Left colon (tissue), 2 donors: ENCODE measurements at regions not wholly inside any gene's neighbourhood (a gene's known extent, or its start where the extent isn't known, plus 50 kb on each side); places are given as distances from the start of the nearest gene placed in this dataset.
"Not testable (repeated sequence)": the region's sequence is repeated elsewhere in the genome, so short reads cannot be mapped to it uniquely, and the experiment has no call there.

Source experiments
- ATAC-seq: fragments of 200-7000 bp; cut with Tn5 transposase; one replicate; pipeline ENCODE4 v1.9.1; 2020; ENCODE audit warnings: mild to moderate bottlenecking, moderate library complexity
- DNase-seq, 2 donors: peaks; one replicate each; pipeline ENCODE4 v3.0.0-alpha.2; 2020
- intact Hi-C, 2 donors: fragments of 100-400 bp; cut with DNase I in 1 of 2; cut with micrococcal nuclease in 1 of 2; formaldehyde crosslinking; loops; one replicate each; pipeline versions ENCODE4 v1.11.2 to v1.14.0; 2022; cut with DNase I, micrococcal nuclease
- donor health status: DM: no; HTN: no; CAD: no.
- donor health status: DM: yes; HTN: yes; CAD: no.

- no peak for ATAC-seq
- DNase-seq = no peak
- intact Hi-C loops = no loop called here
Measured at GRCh38 chr3:124322309-124322880, 330.5 kb upstream of the ROPN1 start.

DNA sequence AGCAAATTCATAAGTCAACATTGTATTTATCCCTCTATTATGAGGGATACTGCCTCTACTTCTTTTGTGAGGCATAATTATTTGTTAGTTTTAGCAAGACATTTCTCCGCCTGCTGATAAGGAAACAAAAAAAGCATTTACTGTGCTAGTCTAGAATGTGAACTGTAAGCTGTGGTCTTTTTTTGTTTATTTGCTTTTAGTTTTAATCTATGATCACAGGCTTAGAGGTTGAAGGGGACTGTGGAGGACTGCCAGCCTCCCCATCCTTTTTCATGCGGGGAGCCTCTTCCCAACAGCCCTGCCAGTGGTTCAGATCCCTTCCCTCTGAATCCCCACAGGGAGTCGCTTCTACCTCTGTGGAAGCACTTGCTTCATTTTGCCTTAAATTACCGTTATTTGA lies 331.0 kb upstream of the ROPN1 start:
- intact Hi-C loops = no loop called here
- DNase-seq (no peak), ATAC-seq (no peak)

DNA sequence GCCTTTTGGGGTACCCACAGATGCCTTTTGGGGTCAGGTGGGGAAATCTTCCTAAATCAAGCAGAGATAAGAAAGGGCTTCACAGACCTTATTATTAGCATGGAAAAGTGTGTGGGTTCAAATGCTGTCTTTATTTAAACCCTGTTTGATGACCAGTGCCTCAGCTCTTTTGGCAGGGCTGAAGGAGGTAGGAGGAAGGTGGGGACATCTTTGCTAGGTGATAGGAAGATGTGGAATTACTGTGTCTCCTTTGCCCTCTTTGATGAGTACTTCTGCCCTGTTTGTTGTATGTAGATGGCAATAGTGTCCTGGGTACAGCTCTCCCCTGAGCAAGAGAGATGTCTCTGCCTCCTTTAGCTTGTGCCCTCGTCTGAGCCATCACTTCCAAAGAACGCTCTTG lies 333.3 kb upstream of the ROPN1 start:
- DNase-seq = no peak
- ATAC-seq = no peak
- intact Hi-C loops = no loop called here

DNA sequence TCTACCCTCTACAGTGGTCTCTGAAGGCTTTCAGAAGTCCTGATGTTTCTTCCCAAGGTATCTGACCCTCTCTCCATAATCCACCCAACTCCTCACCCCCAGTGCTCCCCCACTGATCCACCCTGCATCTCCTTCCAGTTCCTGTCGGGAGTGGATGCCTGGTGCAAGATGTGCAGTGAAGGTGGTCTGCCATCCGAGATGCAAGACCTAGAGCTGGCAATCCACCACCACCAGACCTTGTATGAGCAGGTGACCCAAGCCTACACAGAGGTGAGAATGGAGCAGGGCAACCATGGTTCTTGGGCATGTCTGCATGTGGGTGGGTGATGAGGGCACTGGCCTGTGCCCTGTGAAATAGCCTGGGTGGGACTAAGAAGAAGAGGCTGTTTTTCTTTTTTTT lies 337.8 kb upstream of the ROPN1 start:
- ATAC-seq (no peak), DNase-seq (no peak)
- intact Hi-C loops = no loop called here

- intact Hi-C loops = no loop called here
- DNase-seq (no peak), ATAC-seq (no peak)
Measured at GRCh38 chr3:124333931-124334640, 342.2 kb upstream of the ROPN1 start.

- no peak for ATAC-seq
- intact Hi-C loops = no loop called here
- no peak for DNase-seq
Measured at GRCh38 chr3:124336067-124336656, 344.2 kb upstream of the ROPN1 start.

DNA sequence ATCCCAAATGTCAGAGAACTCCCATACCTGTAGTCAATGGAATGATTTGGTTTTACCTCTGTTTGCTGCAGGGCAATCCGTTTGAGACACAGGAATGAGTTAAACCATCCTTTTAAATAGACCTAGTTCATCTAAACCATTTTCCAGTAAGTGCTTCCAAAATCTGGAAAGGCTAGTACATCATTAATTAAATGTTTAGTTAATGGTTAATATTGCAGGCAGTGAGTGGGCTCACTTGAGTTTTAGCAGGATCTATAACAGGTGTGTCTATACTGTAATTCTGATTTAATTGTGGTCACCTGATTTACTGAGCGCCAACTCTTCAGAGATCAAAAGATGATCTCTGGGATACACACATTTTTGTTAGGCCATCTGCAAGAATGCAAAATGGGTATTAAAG lies 353.9 kb upstream of the ROPN1 start:
- no peak for DNase-seq
- intact Hi-C loops = no loop called here
- ATAC-seq = no peak

DNA sequence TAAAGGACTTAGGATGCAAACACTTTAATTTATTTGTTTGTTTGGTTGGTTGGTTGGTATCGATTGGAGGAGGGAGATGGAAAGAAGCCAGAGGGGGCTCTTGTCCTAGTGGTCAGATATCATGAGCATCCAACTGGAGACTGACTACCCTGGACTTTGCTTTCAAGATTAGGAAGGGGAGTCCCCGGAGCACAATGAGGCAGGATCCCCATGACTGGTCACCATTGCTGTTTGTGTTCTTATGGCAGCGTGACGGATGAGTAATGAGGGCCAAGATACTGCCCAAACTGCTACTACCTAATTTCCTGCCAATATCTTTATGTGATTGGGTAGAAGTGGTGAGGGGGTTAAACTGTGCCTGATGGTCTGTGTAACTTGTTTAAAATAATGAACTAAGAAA lies 354.6 kb upstream of the ROPN1 start:
- intact Hi-C loops = no loop called here
- DNase-seq (no peak), ATAC-seq (no peak)

- DNase-seq = no peak
- ATAC-seq = no peak
- intact Hi-C loops = no loop called here
Measured at GRCh38 chr3:124347418-124347817, 355.5 kb upstream of the ROPN1 start.

GRCh38 chr3:124348555-124348954 lies 356.6 kb upstream of the ROPN1 start:
- ATAC-seq, DNase-seq, intact Hi-C loops: not testable (repeated sequence)

DNA sequence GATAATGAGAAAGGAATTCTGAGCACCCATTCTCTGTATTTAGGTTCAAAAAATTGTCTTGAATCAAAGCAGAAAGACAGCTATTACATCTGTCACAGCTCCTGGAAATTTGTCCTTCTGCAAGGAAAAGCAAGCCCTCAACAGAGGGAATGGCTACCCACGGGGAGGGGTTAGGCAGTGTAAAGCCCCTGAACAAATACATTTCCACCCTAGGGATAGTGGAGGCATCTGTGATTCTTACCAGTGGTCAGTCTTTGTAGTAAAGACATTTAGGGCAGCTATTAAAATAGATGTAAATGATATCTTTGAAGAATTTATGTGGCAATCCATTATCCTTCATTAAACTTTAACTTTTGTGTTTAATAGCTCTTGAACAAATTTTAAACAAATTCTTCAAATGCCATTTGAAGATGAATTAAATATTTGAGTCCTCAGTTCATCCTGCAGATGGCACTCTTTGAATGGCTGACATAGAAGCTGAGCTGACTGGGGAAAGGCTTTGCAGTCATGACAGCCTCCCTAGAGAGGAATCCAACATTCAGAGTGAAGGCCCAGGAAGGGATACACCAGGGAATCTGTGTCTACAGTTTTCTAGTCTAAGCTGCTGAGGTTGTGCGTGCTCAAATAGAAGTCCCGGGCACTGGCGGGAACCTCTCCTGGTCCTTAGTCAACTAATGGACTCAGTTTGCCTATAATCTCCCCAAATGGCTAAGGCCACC lies 359.7 kb upstream of the ROPN1 start:
- ATAC-seq (peak; percentile 86), DNase-seq (peak in 1 of 2 donors; percentile 9)
- intact Hi-C loops = loop anchor here in 1 of 2 donors (10.0 kb wide), 1 partner anchor 113 kb away; no protein-coding TSS in a partner anchor

DNA sequence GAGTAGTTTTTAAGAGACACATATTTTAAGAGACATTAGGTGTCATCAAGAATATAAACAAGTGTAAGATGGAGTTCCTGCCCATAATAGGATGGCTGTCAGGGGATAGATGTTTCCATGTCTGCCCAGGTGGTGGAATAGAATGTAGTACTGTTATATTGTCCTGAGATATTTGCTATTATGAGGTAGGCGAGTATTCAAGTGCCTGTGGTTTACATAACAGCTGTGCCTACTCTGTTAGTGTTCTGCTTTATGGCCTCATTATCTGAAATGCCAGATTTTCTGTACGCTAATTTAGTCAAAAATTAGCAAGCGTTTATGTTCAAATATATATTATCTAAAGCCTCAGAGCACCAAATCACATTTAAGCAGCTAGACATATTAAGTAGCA lies 360.2 kb upstream of the ROPN1 start:
- DNase-seq (no peak), ATAC-seq (no peak)
- intact Hi-C loops = loop anchor here in 1 of 2 donors (10.0 kb wide), 1 partner anchor 113 kb away; no protein-coding TSS in a partner anchor

- DNase-seq (no peak), ATAC-seq (no peak)
- intact Hi-C loops = loop anchor here in 1 of 2 donors (10.0 kb wide), 1 partner anchor 111 kb away; no protein-coding TSS in a partner anchor
Measured at GRCh38 chr3:124353691-124354090, 361.8 kb upstream of the ROPN1 start.

GRCh38 chr3:124354150-124354549 lies 362.2 kb upstream of the ROPN1 start:
- intact Hi-C loops = loop anchor here in 1 of 2 donors (10.0 kb wide), 1 partner anchor 111 kb away; no protein-coding TSS in a partner anchor
- no peak for DNase-seq
- no peak for ATAC-seq

DNA sequence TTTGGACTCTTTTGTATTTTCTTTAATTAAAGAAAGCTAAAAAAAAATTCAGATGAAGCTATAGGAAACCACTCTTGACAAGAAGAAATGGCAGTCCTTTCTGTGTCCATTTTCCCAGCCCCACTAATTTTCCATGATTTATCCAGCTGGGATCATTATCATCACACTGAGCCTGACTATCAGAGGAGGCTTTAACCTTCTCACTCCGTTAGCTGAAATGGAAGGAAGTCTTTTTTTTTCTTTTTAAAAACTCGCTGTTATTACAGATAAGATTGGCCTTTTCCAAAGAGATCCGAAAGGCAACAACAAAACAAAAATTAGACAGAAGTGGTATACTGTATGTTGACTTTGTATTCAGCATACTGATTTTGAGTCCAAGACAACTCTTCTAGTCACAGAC lies 366.2 kb upstream of the ROPN1 start:
- intact Hi-C loops = loop anchor here in 1 of 2 donors (10.0 kb wide), 1 partner anchor 107 kb away; no protein-coding TSS in a partner anchor
- DNase-seq = no peak
- no peak for ATAC-seq

- DNase-seq (no peak), ATAC-seq (no peak)
- intact Hi-C loops = no loop called here
Measured at GRCh38 chr3:124360155-124360554, 368.2 kb upstream of the ROPN1 start.

- intact Hi-C loops = no loop called here
- no peak for DNase-seq
- ATAC-seq = no peak
Measured at GRCh38 chr3:124360563-124360962, 368.6 kb upstream of the ROPN1 start.

DNA sequence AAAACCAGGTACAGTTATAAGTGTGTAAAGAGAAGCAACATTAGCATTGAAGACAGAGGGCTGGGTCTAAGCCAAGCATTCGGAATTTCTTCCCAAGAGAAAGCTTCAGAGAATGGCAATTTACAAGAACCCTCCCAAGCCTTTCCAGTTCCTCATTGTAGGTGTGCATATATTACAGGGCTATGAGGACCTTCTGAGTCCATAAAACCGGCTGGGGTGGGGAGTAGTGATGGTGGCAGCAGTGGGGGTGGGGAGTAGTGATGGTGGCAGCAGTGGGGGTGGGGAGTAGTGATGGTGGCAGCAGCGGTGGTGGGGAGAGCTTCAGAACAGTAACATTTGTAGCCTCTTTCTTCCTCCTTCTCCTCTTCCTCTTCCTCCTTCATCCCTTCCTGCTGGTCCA lies 368.7 kb upstream of the UMPS start:
- ATAC-seq = peak; percentile 86
- peak in 1 of 2 donors; percentile 26 for DNase-seq
- intact Hi-C loops = no loop called here

DNA sequence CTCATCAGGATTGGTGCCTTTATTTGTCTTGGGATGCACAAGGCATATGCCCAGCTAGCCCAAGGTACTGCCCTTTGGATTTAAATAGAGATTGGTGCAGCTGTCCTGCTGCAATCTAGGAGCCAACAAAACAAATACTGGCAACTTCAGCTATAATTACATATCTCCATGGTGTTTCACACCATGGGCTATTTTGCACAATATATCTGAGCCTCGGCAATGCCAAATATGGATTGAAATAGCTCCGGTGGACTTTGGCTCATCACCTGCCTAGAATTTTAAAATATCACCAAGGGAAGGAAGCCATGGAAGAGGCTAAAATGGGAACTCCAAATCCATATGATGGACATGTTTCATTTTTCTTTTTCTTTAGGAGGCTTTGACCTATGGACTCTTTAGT lies 367.8 kb upstream of the UMPS start:
- intact Hi-C loops = no loop called here
- peak; percentile 72 for ATAC-seq
- DNase-seq = no peak

DNA sequence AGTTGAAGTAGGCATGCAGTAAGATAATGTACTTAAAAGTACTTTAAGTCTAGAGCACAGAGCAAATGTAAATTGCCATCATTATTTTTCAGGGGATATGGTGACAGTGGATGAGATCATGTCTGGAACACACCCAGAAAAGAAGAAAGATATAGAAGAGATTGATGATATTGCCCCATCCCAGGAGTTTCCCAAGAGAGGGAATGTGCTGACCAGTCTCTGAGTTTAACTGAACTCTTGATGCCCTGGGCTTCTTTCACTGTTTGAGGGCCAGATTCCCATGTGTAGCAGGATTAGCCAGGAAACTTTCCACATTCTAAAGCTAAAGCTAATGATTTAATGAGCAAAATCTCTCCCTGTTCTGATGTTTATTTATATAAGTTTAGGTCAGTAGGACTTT lies 366.8 kb upstream of the UMPS start:
- intact Hi-C loops = no loop called here
- ATAC-seq (no peak), DNase-seq (no peak)
